ENCODE measurements at regions not wholly inside any gene's neighbourhood (a gene's known extent, or its start where the extent isn't known, plus 50 kb on each side); places are given as distances from the start of the nearest gene placed in this dataset.

DNA sequence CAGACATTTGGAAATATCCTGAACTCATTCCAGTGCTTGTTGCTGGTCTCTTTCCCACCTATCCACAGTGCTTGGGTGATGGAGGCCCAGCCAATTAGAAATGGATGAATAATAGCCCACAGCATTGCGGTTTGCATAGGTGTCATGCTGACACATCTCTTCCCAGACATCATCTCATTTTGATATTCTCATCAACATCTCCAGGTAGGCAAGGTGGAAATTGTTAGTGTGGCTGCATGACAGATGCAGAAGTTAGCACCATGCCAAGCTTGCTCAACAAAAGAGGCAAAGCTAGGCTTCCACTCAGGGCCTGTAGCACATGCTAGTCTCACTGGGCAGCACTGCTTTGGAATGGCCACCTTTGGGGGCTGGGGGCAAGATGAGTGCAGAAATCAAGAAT is 1118.9 kb downstream of the VRK1 start:
- DNase-seq = no peak

DNA sequence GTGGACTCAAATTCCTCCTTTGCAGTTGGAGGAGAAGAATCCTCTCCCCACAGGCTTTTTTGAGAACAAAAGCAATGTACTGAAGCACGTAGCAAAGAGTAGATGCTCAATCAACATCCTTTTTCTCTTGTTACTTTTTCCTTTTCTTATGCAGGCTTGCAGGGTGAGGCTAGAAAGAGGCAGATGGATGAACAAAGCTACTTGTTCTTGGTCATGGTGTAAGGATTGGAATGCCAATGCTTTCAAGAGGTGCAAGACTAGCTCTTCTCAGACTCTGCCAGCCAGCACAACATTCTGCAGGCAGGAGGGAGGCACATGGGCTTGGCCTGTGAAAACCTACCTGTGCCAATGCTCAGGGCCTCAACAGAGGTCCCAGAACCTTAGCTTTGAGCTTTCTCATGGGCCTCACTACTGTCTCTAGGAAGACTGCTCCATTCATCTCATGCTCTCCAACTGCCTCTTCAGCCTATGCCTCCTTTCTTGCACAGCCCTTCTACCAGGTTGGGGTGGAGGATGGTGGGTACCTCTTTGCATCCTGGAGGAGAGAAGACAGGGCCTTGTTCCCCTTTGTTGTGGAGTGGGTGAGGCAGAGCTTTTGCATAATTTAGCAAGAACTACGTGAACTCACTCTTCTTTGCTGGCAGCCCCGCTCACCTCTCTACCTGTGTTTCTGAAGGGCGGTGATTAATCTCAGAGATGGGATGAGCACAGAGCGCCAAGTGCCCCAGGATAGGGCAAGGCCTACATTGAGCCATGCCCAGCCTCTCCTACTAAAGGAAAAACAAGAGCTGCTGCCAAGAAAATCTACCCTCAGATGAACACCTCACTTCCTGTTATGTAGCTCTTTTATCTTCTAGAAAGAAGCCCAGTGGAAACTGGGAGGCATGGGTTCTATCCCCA is 1119.7 kb downstream of the VRK1 start:
- DNase-seq = no peak

DNA sequence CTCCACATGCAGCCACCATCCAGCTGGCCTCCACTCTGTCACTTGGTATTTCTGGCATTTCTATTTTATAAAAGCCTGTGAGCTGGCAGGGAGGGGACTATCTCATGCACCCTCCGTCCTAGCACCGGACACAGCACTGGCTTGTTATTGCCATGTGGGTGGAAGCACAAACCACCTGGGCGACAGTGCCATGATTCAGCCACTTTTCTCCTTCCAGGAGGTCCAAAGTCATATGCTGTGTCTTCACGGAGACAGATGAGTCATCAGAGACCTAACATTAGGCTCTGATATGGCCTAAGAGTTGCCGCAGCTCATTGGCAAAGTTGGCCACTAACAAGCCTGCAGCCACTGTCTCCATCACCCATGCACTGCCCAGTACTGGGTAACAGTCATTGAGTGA is 1123.0 kb downstream of the VRK1 start:
- no peak for DNase-seq

DNA sequence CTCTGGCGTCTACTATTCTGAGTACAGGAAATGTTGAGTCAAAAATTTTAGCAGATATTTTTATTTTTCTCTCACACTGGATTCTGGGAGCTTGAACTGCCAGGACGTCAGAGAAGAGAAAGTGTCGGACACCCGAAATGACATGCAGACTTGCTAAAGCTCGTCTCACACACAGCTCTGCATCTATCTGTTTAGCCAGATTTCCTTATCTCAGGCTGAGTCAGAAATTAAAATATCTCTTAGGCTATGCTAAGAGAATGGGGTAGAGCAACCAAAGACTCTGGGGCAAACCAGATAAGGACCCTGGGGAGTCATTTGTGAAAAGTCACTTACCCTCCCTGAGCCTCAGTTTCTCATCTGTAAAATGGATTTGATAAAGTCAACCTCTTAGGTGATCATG is 1124.1 kb downstream of the VRK1 start:
- DNase-seq = no peak

DNA sequence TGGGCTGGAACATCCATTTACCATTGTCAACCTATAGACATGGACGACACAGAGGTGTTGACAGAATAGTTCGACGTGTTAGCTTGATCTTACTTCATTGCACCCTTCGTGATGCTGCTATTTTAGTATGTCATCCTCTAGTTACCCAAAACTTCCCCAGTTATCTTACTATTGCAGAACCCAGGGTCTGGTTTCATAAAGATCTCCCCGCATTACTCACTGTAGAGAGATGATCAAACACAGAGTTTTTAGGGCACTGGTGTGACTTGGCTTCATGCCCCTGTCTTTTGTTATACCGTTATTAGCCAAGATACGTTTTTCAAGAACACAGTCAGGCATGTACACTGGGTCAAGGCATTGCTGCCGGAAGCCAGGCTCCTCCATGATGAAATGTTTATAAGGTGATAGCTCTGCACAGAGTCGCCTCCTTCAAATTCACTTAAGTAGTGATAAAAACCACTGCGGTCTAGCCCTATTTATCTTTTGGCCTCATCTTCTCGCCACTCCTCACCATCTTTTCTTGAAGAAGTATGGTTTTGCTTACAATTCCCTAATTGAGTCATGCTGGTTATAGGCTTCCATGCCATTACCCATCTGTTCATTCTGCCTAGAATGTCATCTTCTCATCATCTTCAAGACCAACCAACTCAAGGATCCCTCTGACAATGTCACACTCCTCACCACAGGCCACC is 1127.9 kb downstream of the VRK1 start:
- no peak for DNase-seq

DNA sequence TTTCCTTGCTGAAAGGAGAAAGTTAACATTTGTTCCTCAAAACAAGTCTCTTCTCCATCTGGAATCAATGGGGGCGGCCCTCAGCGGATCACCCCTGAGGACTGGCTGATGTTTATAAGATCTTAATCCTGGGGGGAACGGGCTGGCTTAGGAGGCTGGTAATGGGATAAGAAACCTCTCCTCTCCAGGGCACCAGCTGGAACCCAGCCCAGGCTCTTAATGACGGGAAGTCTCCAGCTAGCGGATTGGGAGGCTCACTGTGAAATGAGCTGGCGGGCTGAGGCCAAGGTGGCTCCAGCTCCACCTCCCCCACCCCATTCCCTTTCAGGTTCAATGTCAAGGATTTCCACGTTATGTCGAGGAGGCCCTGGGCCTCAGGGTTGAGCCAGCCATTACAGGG is 1133.0 kb downstream of the VRK1 start:
- DNase-seq = no peak

DNA sequence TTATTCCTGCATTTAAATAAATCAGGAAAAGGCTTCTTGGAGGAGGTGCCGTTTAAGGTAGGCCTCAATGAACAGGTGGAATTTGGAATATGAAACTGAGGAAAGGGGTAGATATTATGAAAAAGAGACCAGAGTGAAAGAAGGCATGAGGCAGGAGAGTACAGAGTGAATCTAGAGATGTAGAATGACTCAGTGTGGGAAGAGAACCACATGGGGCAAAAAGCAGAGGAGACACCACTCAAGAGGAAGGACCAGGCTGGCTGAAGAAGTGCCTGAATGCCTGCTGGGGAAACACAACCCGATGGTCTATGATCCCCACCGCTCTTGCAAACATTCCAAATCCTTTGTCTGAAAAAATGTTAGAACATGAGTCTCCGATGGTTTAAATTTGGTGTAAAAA is 1134.1 kb downstream of the VRK1 start:
- no peak for DNase-seq

DNA sequence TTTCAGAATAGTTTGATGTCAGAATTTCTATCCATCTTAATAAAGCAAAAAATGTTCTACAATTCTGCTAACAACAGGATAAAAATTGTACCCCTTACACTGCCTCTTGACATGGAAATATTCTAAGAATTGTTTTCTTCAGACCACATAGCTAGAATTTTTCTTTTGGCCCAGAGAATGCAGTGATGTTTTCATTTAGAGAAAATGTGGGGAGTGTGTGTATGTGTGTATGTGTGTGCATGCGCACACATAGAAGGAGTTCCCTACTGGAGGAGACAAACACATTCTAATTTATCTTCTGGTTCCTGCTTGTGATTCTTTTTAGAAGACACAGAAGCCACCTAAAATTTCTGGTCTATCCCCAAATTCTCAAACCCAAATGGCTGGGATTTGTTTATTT is 1145.7 kb downstream of the VRK1 start:
- DNase-seq = no peak

DNA sequence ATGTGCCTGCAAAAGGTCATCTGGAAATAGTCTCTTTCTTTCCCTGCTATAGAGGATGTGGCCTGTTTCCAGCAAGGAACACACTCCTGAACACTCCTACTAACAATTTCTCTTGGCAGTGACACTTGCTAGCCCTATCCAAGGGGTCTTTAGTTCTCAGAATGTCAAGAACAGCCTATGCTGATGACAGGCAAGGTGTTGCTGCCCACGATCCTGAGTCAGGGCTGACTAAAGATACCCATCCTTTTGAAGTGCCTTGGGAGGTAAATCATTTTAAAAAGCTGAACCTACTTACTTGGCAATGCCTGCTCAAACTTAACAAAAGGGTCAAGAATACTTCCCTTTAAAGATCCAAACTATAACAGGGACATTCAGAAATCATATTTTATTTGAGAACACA is 1146.4 kb downstream of the VRK1 start:
- no peak for DNase-seq

DNA sequence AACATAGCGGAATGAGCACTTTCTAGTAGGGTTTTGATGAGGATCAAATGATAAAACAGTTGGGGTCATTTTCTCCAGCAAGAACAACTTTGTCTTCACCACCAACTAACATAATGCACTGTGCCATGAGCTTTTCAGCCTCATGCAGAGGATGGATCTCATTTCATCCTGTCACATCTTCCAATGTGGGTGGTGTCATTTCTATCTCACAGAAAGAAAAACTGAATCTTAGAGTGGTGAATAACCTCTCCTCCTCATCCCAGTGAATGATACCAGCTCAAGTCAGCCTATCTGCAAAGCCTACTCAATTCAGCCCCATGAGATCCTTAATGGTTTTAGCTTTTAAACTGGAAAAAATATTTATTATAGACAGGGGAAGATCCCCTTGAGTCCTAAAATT is 1147.2 kb downstream of the VRK1 start:
- DNase-seq = no peak

DNA sequence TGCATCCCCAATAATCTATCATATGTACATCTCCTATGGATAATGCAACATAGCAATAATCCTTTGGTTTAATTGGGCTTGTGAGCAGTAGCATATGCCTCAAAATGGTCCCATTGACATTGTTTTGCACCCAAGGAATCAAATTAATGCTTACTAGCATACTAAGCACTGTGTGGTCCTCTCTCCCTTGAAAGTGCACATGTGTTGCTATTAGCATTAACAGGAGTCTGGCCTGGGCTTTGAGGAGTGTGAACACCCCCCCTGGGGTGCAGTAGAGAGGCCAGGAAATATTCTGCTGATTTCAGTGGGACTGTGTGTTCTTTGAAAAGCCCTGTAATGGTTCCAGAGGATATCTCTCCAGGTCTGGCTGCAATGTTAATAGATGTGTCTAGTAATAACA is 1148.4 kb downstream of the VRK1 start:
- no peak for DNase-seq

DNA sequence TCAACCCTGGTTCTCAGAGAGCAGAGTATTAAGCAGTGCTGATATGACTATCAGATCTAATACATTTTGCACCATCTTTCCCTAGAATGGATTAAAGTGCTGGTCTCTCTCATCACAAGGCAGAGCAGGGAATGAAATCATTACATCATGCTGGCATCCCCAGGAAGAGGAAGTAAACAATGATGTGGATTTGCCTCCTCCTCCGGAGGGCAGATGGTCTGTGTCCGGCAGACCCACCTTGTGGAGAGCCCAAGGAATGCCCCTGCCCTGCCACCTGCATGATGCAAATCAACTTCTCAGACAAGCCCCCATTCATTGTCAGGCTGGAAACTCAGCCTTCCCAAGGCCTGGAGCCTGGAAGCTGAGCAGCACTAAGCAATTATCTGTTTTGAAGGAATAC is 1149.1 kb downstream of the VRK1 start:
- DNase-seq = no peak

DNA sequence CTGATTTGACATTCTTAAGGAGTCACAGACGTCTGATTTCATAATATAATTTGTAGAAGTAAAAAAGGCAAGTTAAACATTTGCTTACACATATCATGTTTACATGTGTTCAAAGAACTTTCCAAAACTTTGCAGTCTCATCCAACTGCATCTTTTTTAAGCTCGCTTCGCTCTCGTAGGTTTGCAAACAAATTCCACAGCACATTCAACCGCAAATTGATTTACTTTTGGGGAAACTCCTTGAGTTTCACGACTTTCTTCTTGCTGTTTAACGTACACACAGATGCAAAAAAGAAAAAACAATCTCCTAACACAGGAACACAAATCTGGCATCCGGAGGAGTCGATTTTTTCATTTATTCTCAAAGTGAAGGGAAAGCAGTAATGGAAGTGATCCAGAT is 1149.5 kb downstream of the VRK1 start:
- no peak for DNase-seq

DNA sequence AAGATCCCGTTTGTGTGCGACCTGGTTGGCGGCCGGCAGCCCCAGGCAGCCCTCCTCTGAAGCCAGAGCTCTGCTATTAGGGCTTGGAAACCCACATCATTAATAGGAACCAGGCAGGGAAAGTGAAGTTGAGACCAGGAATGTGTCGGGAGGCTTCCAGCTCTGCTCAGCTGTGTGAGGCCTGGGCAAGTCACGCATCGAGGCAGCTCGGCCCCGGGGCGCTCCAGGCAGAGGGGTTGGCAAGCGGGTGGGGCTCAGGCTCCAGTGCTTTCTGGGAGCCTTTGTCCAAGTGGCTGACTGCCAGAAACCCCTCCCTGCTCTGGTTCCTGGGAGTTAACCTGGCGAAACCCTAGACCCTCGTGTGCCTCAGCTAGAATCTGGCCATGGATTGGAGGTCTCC is 1151.7 kb downstream of the VRK1 start:
- DNase-seq = no peak

DNA sequence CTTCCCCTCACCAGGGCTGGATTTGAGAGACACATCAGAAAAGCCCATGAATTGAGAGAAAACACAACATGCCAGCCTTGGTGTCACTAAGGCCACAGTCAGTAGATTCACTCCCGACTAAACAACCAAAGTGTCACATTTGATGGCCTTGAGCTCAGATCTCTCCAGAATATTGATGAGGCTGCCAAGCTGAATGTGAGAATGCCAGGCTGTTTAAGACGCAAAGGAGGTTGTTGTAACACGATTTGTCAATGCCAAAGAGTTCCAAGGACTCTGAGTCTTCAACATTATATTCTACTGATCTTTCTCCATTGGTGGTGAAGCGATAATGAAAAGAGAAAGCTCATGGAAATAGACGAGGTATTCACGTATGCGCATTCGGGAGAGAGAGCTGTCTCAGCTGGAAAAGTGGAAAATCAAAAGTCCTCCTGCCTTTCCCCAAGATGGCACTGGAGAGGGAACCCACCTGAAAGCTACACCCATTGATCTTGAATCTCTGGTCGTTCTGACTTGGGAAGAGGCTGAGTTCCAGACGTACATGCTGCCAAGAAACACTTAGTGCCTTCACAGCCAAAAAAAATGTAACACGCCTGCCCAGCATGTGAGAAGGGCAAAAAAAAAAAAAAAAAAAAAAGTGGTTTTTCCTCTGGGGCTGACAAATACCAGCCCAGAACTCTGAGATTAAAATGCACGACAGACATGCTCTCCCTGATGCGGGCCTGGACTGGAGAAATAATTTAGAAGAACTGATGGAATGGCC is 1159.6 kb downstream of the VRK1 start:
- DNase-seq = no peak

DNA sequence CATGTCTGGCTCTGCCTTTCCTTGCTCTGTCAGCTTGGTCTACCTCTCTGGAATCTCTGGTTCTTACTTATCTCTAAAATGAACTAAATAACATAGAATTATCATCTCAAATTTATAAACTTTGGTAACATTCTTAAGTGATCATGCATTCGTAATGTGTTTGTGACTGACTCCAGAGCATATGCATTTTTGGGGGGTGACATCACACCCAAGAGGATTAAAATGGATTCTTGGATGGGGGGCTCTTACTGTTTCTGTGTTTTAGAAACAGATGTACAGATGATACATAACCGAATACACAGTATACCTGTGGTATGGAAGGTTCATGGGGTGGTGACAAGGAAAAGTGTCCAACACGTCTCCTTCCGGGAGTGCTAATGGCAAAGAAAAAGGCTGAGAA is 1162.1 kb downstream of the VRK1 start:
- no peak for DNase-seq

DNA sequence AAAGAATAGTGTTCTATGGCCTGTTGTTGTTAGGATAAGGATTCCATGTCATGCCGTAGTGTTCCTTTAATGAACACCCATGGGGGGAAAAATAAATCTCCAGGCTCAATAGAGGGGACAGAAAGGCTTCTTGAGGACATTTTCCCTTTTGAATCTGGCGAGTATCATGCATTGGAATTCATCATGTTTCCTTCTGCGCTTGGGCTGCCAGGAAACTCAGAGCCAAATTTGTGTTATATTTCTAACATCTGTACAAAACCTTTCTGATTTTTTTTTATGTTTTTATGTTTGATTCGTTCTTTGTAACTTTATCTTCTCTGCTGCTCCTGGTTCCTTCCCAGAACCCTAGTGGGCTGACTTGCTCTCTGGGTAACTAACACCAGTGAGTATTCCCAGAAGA is 1163.3 kb downstream of the VRK1 start:
- DNase-seq = no peak

DNA sequence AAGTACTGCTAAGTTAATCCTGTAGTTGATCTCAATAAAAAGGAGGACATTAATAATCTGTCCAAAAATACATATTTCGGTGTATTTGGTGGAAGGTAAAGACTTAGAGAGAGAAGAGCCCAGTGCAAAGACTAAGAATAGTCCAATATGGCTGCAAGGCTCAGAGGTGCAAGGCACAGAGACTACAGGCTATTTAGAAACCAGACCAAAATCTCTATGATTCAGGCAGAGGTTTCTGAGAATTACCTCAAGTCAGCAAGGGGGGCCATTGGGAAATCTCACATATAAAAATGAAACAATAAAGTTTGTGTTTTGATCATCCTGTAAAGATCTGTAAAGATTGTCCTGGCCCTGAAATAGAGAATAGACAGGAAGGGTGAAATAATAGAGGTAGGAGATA is 1173.0 kb downstream of the VRK1 start:
- DNase-seq = no peak

DNA sequence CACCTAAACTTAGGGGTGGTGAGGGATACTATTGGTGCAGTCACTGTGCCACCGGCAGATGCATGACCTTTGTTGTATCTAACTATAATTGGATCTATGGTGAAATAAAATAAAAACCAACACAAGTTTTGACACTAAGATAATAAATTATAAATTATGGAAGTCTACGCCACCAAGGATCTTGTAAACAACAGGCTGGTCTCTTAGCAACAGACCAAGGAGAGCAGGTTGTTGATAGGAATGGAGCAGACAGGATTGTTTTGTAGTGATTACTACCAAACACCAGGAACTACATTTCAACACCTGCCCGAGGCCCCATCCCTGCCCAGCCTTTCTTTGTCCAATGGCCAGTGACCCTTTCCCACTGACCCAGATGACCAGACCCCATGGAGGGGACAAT is 1178.0 kb downstream of the VRK1 start:
- DNase-seq = peak; percentile 1

DNA sequence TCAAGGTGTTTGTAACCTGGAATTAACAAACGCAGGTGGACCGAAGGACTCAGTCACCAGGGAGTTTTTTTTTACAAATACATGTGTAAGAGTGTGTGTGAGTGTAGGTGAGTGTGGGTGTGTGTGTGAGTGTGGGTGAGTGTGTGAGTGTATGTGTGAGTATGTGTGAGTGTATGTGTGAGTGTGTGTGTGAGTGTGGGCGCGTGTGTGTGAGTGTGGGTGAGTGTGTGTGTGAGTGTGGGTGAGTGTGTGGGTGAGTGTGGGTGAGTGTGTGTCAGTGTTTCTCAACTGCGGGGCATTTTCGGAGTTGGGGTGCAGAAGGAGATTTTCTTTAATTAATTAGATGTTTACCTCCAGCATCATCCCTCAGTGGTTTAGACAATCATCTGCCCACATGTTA is 1178.8 kb downstream of the VRK1 start:
- DNase-seq = no peak

DNA sequence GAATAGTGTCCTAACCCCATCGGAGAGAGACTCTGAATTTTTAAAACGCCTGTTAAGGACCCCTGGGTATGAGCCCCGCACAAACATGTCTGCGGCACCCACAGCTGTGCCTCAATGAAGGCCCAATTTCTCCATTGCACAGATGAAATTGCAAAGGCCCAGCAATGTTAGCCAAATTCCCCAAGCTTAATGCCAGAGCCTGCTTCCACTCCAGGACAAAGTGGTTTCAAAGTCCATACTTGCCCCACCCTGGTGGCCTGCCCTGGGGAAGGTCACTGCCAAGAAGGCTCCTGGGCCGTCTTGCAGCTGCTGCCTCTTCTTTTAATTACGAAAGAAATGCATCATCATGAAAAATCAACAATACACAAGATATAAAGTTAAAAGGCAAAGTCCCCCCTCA is 1179.7 kb downstream of the VRK1 start:
- DNase-seq = no peak

DNA sequence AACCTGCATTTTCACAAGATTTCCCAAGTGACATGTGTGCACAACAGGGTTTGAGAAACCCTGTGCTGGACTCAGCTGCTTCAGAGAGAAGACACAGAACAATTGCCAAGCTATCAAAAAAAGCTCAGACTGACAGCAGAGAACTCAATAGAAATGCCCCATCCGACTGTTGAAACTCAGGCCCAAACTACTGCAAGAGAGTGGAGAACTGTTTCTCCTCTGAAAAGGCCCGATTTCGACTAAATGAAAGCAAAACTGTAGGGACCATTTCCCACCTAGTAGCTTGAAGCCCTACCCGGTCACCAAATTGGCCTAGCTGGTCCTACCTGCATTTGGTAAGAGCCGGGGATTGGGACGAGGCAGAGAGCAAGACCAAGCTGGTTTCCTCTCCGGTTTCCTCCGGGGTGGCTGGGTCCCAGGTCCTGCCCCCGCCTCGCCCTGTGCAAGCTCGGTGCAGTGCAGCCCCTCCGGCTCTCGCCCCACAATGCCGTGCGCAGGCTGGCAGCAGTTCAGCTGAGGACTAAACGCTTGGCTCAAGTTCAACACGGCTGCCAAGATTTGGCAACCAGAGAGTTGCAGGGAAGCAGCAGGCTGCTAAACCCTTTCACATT is 1180.6 kb downstream of the VRK1 start:
- DNase-seq = peak; percentile 27

DNA sequence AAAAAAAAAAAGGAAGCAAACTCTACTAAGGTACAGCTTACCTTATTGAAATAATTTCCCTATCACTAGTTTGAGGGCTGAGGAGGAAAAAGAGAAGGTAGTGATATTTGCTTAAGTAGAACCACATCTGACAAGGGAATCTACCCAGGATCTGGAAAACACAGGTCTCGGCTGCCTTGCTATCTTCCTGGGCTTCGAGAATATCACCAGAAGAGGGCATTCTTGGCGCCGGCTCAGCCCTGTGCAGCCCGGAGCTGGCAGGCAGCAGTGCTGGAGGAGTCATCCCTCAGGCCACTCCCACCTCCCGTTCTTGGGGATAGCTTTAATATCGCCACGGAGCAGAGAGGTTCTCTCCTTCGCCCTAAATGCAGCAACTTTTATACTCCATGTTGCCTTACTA is 1181.2 kb downstream of the VRK1 start:
- DNase-seq = peak; percentile 69

All from DMS53 (cell line).